ENCODE measurements at regions not wholly inside any gene's neighbourhood (a gene's known extent, or its start where the extent isn't known, plus 50 kb on each side); places are given as distances from the start of the nearest gene placed in this dataset.
"Not testable (repeated sequence)": the region's sequence is repeated elsewhere in the genome, so short reads cannot be mapped to it uniquely, and the experiment has no call there.

DNA sequence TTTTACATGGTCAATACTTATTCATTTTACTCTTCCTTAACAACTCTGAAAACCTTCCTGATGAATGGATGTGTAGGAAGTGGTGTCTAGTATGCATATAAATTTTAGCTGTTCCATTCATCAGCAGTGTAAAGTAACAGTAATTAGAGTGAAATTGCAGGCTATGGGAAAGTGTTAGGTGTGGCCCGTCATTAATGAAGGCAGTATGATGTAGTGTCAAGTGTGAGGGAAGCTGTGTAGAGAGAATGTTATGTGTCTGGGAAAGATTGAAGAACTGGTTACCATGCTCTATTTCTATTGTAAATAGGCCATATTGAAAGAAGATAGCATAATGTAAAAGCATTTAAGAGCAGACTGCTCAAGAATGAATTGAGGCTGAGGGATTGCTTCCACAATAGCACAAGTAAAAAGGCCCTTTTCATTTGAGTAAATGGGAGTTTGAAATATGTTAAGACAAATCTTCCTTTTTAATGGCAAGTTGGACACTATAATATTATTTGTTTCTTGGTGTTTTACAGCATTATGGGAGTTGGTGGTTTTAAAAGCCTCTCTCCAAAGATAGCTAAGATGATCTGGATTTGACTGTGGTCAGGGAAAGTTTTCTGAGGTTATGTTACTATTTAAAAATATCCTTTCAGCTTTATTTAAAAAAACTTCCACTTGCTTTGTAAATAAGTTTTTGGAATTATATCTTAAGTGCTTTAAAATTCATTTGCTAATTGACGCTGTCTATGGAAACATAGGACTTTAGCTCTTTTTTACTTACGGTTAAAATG, 401.0 kb upstream of the ZEB2 start:
- DNase-seq = no peak

DNA sequence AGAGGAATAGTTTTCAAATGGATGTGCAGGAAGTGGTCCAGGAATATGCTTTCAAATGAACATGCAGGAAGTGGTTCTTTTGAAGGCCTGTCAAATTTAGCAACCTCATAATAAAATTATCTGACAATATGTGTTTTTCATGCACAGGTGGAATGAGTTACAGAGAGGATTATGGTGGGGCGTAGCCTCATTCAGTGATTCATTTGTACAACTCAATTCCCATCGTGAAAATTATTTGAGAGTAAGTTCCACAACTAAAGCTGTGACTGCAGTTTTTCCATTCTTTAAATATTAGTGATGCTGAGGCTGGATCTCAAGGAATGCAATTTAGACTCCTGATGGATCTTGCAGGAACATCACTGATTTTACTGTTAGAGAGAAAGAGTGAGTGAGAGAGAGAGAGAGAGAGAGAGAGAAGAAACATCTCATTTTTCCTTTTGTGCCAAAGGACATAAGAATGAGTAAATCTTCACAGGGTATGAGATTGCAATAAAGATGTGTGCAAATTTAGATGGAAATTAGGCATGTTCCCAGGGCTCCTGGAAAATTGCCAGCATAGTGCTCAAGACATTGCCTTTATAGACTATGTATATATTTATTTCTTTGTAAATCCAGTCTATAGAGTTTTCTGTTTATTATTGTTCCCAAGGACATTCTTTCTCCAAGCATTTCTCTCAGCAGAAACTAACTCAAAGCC, 394.9 kb upstream of the ZEB2 start:
- DNase-seq = no peak

GRCh38 chr2:144914113-144914512, 394.2 kb upstream of the ZEB2 start:
- DNase-seq = no peak

DNA sequence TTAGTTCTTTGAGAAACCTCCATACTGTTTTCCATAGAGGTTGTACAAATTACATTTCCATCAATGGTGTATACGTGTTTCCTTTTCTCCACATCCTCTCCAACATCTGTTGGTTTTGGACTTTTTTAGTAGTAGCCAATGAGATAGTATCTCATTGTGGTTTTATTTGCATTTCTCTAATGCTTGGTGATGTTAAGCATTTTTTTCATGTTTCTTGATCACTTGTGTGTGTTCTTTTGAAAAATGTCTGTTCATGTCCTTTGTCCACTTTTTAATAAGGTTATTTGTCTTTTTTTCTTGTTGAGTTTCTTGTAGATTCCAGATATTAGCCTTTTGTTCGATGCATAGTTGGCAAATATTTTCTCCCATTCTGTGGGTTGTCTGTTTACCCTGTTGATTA, 392.3 kb upstream of the ZEB2 start:
- DNase-seq = no peak

DNA sequence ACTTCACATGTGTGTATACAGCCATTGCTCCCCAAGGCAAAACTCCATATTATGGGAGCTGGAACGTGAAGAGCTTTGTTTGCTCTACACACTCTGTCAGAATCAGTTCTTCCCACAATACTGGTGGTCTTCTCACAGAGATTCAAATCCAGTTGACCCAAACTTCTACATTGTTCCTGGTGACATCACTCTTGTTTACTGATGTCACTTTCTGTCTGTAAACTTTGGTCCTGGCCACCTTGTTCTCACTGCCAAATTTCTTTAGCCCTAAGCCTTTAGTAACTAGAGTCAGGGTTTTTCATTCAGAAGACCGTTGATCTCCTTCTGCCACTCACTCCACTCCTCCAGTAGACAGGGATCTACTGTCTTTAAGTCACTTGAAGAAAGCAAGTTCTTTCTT, 386.0 kb upstream of the ZEB2 start:
- DNase-seq = no peak

DNA sequence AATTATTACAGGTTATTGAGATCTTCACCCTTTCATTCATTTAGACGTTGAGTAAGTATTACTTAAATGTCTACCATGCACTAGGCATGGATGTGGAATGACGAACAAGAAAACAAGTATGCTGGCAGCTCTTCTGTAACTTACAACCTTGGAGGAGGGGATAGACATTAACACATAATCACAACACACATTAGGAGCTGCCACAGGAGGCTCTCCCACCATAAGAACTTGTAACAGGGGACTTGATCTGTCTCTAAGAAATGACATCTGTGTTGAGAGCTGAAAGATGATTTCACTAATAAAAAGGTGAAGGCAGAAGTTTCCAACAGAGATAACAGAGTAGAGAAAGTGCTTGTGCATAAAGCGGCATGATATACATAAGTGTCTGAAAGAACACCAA, 384.7 kb upstream of the ZEB2 start:
- DNase-seq = no peak

DNA sequence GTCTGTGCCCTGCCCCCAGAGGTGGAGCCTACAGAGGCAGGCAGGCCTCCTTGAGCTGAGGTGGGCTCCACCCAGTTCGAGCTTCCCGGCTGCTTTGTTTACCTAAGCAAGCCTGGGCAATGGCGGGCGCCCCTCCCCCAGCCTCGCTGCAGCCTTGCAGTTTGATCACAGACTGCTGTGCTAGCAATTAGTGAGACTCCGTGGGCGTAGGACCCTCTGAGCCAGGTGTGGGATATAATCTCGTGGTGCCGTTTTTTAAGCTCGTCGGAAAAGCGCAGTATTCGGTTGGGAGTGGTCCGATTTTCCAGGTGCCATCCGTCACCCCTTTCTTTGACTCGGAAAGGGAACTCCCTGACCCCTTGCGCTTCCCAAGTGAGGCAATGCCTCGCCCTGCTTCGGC, 383.1 kb upstream of the ZEB2 start:
- not testable (repeated sequence) for DNase-seq

DNA sequence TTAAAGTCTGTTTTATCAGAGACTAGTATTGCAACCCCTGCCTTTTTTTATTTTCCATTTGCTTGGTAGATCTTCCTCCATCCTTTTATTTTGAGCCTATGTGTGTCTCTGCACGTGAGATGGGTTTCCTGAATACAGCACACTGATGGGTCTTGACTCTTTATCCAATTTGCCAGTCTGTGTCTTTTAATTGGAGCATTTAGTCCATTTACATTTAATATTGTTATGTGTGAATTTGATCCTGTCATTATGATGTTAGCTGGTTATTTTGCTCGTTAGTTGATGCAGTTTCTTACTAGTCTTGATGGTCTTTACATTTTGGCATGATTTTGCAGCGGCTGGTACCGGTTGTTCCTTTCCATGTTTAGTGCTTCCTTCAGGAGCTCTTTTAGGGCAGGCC, 381.5 kb upstream of the ZEB2 start:
- not testable (repeated sequence) for DNase-seq

GRCh38 chr2:144896341-144896740, 376.4 kb upstream of the ZEB2 start:
- DNase-seq = no peak

DNA sequence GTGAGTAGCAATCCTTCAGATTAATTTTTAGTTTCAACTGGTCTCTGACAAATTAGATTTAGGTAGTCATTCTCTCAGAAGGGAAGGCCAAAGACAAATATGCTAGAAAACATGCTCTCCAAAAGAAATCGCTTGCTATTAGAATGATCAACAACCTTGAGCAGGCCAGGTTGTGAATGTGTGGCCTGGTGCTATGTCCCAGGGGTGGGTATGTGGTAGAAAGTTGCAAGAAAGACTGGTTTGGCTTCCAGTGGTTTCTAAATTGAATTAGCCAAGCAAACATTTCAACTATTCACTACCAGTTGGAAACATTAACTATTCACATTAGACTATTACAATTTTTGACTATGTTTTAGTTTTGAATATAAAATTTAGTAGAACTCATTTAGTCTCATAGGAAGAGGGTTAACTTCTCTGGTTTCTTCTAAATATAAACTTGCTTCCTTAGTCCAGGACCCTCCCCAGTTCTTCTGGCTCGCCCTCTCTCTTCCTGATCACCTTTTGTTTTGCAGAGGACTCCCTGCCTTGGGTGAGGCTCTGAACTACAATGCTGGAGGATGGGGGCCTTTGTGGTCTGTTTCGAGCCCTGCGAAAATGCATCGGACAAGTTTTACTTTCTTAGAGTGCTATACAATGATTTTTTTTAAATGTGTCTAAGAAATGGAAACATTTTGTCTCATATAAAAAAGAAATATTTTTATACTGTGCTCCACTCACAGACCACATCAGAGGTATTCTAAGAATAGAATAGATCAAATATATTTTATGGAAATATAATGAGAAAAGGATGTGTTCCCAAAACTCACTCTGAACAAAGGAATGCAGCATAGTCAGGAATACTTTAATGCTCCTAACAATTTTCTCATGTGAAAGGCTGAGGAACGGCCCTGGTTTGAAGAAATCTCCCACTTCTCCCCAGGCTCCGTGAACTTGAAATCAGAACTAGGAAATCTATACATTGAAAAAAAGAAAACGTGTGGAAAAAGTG, 375.0 kb upstream of the ZEB2 start:
- DNase-seq = no peak

DNA sequence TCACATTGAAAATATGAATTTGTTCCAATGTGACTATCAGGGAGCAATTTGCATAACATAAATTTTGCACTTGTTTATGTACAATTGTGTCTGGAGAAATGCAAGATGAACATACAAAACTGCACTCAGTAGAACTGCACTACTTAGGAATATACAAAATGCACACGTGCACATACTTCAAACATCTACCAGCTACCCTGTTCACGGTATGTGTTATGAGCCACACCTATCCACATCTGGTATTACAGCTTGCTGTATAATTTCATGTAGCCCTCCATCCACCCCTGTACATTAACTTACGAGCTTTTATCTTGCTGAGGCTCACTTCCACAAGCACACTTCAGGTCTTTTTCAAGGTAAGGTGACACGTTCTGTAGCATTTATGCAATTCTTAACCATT, 373.5 kb upstream of the ZEB2 start:
- no peak for DNase-seq

GRCh38 chr2:144890828-144891227, 370.9 kb upstream of the ZEB2 start:
- DNase-seq = peak; percentile 42

DNA sequence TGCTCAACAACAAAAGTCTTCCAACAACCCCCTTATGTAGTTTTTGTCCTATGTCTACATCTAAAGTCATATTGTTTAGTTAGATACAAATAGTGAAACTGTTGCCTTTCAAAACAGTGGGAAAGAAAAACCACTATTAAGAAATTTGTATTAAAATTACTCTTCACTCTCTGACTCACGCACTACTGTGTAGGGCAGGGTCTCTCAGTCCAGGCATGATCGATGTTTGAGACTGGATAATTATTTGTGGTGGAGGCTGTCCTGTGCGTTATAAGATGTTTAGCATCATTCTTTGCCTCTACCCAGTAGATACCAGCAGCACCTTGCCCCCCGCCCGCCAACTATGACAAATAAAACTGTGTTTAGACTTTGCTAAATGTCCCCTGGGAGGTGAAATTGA, 369.4 kb upstream of the ZEB2 start:
- DNase-seq = no peak

- DNase-seq = no peak
These were observed 366.9 kb upstream of the ZEB2 start for GRCh38 chr2:144886862-144887261.

DNA sequence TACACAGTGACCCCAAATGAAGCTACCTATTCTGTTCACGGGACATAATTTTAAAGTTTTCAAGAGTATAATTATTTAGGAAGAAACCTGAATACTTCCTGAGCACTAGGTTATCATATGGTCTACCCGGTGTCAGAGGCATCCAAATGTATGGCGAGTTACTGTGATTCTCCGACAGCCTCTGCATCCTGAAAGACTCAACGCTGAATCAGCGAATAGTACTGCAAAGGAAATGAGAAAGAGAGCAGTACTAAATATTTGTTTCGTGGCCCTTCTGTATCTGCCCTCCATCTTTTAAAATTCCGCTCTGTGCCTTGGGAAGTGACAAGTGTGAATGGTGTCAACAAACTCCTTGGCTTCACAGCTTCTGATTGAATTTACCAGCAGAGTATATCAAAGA, 358.0 kb upstream of the ZEB2 start:
- no peak for DNase-seq

- no peak for DNase-seq
These were observed 356.1 kb upstream of the ZEB2 start for GRCh38 chr2:144876013-144876412.

DNA sequence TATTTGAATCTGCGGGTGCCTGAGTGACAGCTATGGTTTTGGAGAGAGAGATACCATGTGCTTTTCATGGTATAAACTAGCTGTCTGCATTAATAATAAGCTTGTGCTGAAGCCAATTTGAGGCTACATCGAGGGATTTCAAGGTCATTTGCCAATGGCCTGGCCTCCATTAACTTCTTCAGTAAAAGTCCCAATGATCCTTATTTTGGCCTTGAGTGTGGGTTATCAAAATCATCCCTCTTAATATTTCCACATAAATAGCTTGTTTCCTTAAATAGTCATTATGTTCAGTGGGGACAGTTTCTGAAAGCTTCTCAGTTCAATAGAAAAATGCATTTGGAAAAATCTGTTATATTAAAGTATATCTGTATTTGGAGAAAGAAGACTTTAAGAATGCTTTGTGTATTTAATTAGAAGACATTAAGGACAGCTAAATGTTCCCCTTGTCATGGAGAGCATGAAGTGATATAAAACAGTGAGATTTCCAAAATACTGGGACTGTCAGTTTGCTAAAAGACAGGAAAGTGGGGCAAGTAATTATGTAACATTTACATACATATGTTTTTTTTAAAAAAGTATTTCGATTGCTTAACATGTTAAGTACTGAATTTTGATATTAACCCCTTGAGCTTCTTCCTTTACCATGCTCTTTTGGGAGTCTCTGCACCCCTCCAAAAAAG, 355.5 kb upstream of the ZEB2 start:
- no peak for DNase-seq

- no peak for DNase-seq
These were observed 345.8 kb upstream of the ZEB2 start for GRCh38 chr2:144865670-144866069.

GRCh38 chr2:144859716-144860115, 339.8 kb upstream of the ZEB2 start:
- DNase-seq = no peak

DNA sequence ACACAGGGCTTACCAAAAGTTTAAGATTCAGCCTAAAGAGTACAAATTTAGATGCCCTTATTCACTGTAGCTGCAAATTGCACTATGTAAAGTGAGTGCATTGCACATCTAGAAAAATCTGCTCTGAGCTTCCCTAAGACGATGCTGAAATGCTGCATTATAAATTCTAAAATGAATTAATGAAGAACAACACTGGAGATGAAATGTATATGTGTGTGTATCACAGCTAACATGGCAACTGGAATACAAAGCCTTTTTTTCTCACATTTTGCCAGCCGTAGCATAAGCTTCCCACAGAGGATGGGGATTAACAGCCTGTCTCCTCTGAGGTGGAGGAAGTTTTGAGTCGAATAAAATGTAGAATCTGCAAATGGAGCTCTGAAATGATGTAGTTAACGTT, 338.3 kb upstream of the ZEB2 start:
- no peak for DNase-seq

DNA sequence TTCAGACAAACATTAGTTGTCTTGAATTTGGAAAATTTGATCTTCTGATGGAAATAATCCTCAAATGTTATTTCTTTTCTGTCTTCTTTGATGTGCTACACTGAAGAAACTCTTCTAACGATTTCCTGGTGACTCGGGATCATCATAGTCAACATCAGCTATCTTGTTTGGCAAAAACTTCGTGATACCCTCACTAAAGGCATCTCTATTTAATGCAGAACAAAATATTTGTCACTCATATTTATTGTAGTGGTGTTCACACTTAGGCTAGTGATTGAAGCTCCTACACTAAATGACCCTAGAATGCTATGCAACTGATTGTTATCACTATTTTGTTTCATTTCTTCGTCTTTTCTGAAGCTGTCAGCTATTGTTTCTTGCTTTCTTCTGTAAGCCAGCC, 334.7 kb upstream of the ZEB2 start:
- no peak for DNase-seq

GRCh38 chr2:144849612-144850011, 329.7 kb upstream of the ZEB2 start:
- no peak for DNase-seq

- no peak for DNase-seq
These were observed 328.5 kb upstream of the ZEB2 start for GRCh38 chr2:144848423-144848822.
